ENCODE measurements at regions not wholly inside any gene's neighbourhood (a gene's known extent, or its start where the extent isn't known, plus 50 kb on each side); places are given as distances from the start of the nearest gene placed in this dataset.

DNA sequence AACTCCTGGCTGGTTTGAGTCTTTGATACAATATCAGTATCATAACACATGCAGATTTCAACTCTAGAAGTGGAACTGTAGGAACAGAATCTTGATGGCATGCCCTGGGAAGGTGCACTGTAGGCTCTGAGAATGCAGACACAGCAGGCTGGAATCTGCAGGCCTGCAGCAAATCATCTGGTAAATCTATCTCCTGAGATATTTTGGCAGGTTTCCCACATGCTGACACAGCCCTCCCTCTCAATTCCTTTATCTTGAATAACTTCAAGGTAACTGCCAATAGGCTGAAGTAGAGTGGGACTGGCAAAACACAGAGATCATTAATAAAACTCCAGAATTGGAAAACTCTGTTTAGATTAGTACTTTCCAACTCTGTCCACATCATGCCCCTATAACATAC lies 177.8 kb upstream of the PCSK5 start:
- TF ChIP-seq GATA2 (IDR thresholded peaks at IDR 0.05; ENCODE audit: low read depth, low read length), result no peak
- TF ChIP-seq GATA3 (IDR thresholded peaks at IDR 0.05; ENCODE audit: low read depth, low read length), result no peak

Measured in SH-SY5Y (cell line).